Stromal cell of bone marrow (primary cell): ENCODE measurements at regions not wholly inside any gene's neighbourhood (a gene's known extent, or its start where the extent isn't known, plus 50 kb on each side); places are given as distances from the start of the nearest gene placed in this dataset.

Experiments used
- DNase-seq: peaks from one replicate; pipeline ENCODE4 v3.0.0-alpha.2; 2012; ENCODE audit warnings: low read depth

GRCh38 chr10:42933448-42934340, 143.2 kb upstream of the RET start:
- no peak for DNase-seq

- DNase-seq = no peak
These were observed 142.5 kb upstream of the RET start for GRCh38 chr10:42934351-42934811.

GRCh38 chr10:42934842-42935241, 142.0 kb upstream of the RET start:
- no peak for DNase-seq

GRCh38 chr10:42935466-42935865, 141.4 kb upstream of the RET start:
- no peak for DNase-seq

- no peak for DNase-seq
These were observed 140.3 kb upstream of the RET start for GRCh38 chr10:42936580-42936979.

- DNase-seq = no peak
These were observed 139.8 kb upstream of the RET start for GRCh38 chr10:42937048-42937447.

GRCh38 chr10:42937649-42938180, 139.2 kb upstream of the RET start:
- DNase-seq = no peak

- no peak for DNase-seq
These were observed 138.5 kb upstream of the RET start for GRCh38 chr10:42938351-42938750.

- no peak for DNase-seq
These were observed 137.6 kb upstream of the RET start for GRCh38 chr10:42939237-42939636.

GRCh38 chr10:42939685-42940366, 137.0 kb upstream of the RET start:
- no peak for DNase-seq

- no peak for DNase-seq
These were observed 136.2 kb upstream of the RET start for GRCh38 chr10:42940487-42941294.

- DNase-seq = no peak
These were observed 135.6 kb upstream of the RET start for GRCh38 chr10:42941295-42941644.

GRCh38 chr10:42941790-42942189, 135.1 kb upstream of the RET start:
- DNase-seq = no peak

GRCh38 chr10:42942279-42942950, 134.5 kb upstream of the RET start:
- DNase-seq = no peak

- DNase-seq = no peak
These were observed 133.6 kb upstream of the RET start for GRCh38 chr10:42943025-42943818.

- no peak for DNase-seq
These were observed 128.8 kb upstream of the RET start for GRCh38 chr10:42948040-42948439.

- no peak for DNase-seq
These were observed 127.6 kb upstream of the RET start for GRCh38 chr10:42949287-42949686.

GRCh38 chr10:42950606-42951485, 126.0 kb upstream of the RET start:
- DNase-seq = no peak

GRCh38 chr10:42951486-42952251, 125.2 kb upstream of the RET start:
- no peak for DNase-seq
